ENCODE measurements at regions not wholly inside any gene's neighbourhood (a gene's known extent, or its start where the extent isn't known, plus 50 kb on each side); places are given as distances from the start of the nearest gene placed in this dataset.

DNA sequence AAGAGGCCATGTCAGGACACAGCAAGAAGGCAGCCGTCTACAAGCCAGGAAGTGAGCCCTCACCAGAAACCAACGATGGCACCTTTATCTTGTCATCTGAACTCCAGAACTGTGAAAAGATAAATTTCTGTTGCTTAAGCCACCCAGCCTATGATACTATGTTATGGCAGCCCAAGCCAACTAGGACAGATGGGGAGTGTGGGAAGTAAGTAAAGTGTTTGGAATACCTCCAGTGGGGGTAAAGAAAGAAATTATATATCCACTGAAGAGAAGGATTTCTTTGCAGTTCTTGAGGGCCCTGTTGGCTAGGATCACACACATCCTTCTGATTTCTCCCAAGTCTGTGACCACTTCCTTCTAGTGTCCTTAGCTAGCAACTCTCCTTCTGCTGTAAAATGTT is 384.4 kb downstream of the TNS3 start:
- DNase-seq (ENCODE audit: low spot score) = no peak

DNA sequence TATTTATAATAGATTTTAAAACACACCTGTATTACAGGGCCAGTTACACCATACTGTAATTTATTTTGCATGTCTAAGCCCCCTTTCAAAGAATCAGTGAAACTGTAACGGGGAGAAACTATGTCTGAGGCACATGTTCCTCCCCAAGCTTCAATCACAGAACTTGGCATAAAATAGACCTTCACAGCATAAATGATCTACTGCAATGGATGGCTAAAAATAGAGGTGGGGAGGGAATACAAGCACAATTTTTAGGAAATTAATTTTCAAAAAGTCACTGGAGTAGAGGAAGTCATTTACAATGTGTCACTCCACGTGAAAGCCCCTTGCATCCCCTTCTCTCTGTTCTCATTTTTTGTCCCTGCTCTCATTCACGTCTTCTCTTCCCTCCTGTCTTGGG is 385.2 kb downstream of the TNS3 start:
- TF ChIP-seq, protein P1, sequence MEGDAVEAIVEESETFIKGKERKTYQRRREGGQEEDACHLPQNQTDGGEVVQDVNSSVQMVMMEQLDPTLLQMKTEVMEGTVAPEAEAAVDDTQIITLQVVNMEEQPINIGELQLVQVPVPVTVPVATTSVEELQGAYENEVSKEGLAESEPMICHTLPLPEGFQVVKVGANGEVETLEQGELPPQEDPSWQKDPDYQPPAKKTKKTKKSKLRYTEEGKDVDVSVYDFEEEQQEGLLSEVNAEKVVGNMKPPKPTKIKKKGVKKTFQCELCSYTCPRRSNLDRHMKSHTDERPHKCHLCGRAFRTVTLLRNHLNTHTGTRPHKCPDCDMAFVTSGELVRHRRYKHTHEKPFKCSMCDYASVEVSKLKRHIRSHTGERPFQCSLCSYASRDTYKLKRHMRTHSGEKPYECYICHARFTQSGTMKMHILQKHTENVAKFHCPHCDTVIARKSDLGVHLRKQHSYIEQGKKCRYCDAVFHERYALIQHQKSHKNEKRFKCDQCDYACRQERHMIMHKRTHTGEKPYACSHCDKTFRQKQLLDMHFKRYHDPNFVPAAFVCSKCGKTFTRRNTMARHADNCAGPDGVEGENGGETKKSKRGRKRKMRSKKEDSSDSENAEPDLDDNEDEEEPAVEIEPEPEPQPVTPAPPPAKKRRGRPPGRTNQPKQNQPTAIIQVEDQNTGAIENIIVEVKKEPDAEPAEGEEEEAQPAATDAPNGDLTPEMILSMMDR (IDR thresholded peaks at IDR 0.05; ENCODE audit: extremely low read depth, missing control alignments) = no peak
- DNase-seq (ENCODE audit: low spot score) = no peak

More for the DNA sequence above, 384.4 kb downstream of the TNS3 start:
- TF ChIP-seq, protein P1 (IDR thresholded peaks at IDR 0.05; ENCODE audit: extremely low read depth, missing control alignments) = no peak

DNA sequence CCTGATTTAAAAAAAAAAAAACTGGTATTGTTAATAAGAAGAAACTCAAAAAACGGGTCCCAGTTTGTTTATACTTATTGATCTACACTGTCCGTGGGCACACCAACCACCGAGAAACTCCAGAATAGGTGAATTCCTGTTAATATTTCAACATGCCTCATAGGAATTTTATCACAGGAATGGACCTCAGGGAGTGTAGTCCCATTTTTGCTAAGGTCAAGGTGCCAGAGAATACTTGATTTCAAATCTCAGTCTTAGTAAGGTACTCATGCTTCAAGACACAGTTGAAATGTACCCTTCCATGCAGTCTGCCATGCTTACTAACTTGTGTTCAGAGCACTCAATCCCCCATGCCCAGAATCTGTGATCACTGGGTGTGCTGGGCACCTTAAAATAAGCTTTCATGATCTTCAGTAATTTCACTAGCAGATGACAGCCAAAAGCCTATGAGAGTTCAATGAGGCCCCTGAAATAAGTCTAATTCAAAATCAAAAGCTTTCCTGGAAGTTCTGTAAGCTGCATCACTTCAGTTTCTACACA is 385.7 kb downstream of the TNS3 start:
- no peak for DNase-seq (ENCODE audit: low spot score)
- TF ChIP-seq, protein P1 (IDR thresholded peaks at IDR 0.05; ENCODE audit: extremely low read depth, missing control alignments) = no peak

DNA sequence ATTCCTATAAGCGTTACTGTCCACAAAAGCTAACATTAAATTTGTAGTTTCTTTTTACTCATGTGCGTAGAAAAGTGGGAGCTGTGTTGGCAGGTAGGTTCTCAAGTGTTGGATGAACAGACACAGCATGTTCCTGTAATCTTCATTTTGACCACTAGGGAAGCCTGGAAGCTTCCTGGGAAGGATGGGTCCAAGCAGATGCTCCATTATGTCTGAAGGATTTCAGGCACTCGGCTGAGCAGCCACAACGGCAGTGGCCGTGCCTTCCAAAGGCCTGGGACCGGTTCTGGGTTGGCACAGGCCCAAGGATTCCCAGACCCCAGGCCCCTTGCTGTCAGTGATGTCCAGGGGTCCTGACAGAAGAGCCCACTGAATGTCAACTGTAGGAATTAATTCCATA is 386.3 kb downstream of the TNS3 start:
- no peak for DNase-seq (ENCODE audit: low spot score)
- TF ChIP-seq, protein P1 (IDR thresholded peaks at IDR 0.05; ENCODE audit: extremely low read depth, missing control alignments) = no peak

DNA sequence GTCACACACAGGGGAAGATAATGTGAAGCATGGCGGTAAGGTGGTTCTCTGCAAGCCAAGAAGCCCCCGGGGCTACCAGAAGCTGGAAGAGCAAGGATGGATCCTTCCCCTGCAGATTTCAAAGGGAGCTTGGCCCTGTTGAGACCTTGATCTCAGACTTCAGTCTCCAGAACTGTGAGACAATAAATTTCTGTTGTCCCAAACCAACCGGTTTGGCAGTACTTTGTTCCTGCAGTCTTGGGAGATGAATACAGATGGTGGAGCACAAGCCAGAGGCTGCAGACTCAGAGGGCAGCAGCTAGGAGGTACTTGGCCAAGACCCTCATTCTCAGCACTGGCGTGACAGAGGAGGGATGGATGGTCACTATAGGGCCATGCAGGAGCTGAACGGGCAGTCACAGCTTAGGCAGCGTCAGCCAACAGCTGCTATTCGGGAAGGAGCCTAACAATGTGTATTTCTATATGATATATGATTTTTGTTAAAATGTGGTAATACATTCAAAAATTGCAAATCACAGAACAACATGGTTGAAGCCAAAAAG is 387.3 kb downstream of the TNS3 start:
- no peak for DNase-seq (ENCODE audit: low spot score)
- TF ChIP-seq, protein P1 (IDR thresholded peaks at IDR 0.05; ENCODE audit: extremely low read depth, missing control alignments) = no peak

DNA sequence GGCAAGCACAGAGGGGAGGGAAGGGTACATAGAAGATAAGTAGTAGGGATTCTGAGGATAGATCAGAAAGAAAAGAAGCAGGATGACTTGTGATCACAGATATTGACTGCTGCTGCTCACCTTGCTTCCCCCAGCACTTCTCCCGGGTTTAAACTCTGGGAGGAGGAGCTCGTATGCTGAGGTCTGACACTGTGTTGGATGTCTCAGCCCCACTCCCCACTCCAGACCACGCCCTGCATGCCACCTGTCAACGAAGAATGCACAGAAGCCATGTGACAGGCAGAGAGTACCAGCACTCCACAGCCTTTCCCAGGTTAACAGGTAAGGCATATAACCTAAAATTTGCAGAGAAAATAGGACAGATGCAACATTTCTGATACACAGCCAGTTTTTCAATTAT is 388.9 kb downstream of the TNS3 start:
- TF ChIP-seq, protein P1 (IDR thresholded peaks at IDR 0.05; ENCODE audit: extremely low read depth, missing control alignments) = no peak
- no peak for DNase-seq (ENCODE audit: low spot score)

DNA sequence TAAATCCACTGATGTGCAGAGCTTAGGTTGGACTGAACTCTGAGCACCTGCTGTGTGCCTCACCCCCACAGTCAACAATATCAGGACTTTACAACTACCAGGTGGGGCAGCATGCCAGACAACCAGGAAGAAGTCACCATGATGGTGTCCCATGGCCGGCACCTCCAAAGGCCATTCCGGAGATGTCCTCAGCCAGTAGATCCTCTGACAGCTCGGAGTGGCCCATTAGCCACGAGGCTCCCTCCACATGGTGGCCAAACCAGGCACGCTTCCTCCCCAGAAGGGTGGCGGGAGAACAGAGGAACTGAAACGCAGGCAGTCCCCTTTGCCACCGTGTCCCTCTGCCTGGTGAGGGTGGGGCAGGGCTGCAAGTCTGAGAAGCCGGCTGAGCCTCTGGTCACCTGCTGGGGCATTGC is 390.0 kb downstream of the TNS3 start:
- TF ChIP-seq, protein P1 (IDR thresholded peaks at IDR 0.05; ENCODE audit: extremely low read depth, missing control alignments) = no peak
- no peak for DNase-seq (ENCODE audit: low spot score)
